SK-N-SH (cell line): ENCODE measurements at regions not wholly inside any gene's neighbourhood (a gene's known extent, or its start where the extent isn't known, plus 50 kb on each side); places are given as distances from the start of the nearest gene placed in this dataset.

Experiments
- CTCF ChIA-PET: fragments of 300-600, 350-600 bp; formaldehyde crosslinking; extraction: SDS; loops from one replicate; lab custom pipeline; 2021; lab: Yijun Ruan, JAX
- POLR2A ChIA-PET: fragments of 350-600 bp; sonication (Branson Sonifier 250); formaldehyde crosslinking; extraction: SDS; loops from one replicate; lab custom pipeline; 2020; ENCODE audit warnings: antibody characterized with exemption, inconsistent platforms; lab: Yijun Ruan, JAX
- DNase-seq: peaks from one replicate; pipeline ENCODE4 v3.0.0; 2012
- H2AFZ ChIP-seq: fragments of 200-600 bp; sonication (generic); 2 replicates; pipeline ENCODE4 v1.8.1; 2016; ENCODE audit warnings: antibody characterized with exemption, mild to moderate bottlenecking, low read depth
- H3F3A ChIP-seq: fragments of 200-600 bp; sonication (generic); replicated peaks from 2 replicates; pipeline ENCODE3; 2016; ENCODE audit warnings: antibody characterized with exemption, mild to moderate bottlenecking; ENCODE audit not compliant: insufficient read depth
- H3K27ac ChIP-seq, 2 experiments: fragments of 200-500 bp in 1 of 2; fragments of 200-600 bp in 1 of 2; sonication (Bioruptor generic) in 1 of 2; sonication (generic), shearing (Covaris generic) in 1 of 2; 2 replicates each; pipeline versions ENCODE4 v1.5.1 to v1.6.1; 2014 to 2016; ENCODE audit warnings: low read depth in 2 of 2, inconsistent platforms in 1 of 2, low read length in 1 of 2, mild to moderate bottlenecking in 1 of 2, mixed read lengths in 1 of 2
- H3K27me3 ChIP-seq: fragments of 200-600 bp; sonication (generic), shearing (Covaris generic); 2 replicates; pipeline ENCODE4 v1.6.1; 2016; ENCODE audit warnings: mixed run types; ENCODE audit not compliant: insufficient read depth
- H3K36me3 ChIP-seq, 2 experiments: fragments of 200-500 bp in 1 of 2; fragments of 200-600 bp in 1 of 2; sonication (Bioruptor generic) in 1 of 2; sonication (generic) in 1 of 2; replicated peaks in 1 of 2; 2 replicates each; pipeline versions ENCODE3 to v1.5.1; 2014 to 2016; ENCODE audit warnings: low read length in 1 of 2, mild to moderate bottlenecking in 1 of 2; ENCODE audit not compliant: insufficient read depth in 2 of 2, control insufficient read depth in 1 of 2
- H3K4me1 ChIP-seq, 2 experiments: fragments of 200-500 bp in 1 of 2; fragments of 200-600 bp in 1 of 2; sonication (Bioruptor generic) in 1 of 2; sonication (generic), shearing (Covaris generic) in 1 of 2; 2 replicates each; pipeline versions ENCODE4 v1.5.1 to v1.6.1; 2014 to 2016; ENCODE audit warnings: low read depth in 1 of 2, low read length in 1 of 2, mixed run types in 1 of 2; ENCODE audit not compliant: insufficient read depth in 2 of 2, control insufficient read depth in 1 of 2
- H3K4me2 ChIP-seq: fragments of 200-600 bp; sonication (generic), shearing (Covaris generic); 2 replicates; pipeline ENCODE4 v1.6.1; 2017; ENCODE audit warnings: mixed run types
- H3K4me3 ChIP-seq, 2 experiments: fragments of 200-500 bp in 1 of 2; fragments of 200-600 bp in 1 of 2; sonication (Bioruptor generic) in 1 of 2; sonication (generic), shearing (Covaris generic) in 1 of 2; 2 replicates each; pipeline versions ENCODE4 v1.5.1 to v1.8.1; 2014 to 2016; ENCODE audit warnings: low read depth in 2 of 2, inconsistent platforms in 1 of 2, low read length in 1 of 2, mild to moderate bottlenecking in 1 of 2, mixed read lengths in 1 of 2, moderate library complexity in 1 of 2
- H3K79me2 ChIP-seq: fragments of 200-600 bp; sonication (generic); 2 replicates; pipeline ENCODE4 v1.8.1; 2017; ENCODE audit warnings: mild to moderate bottlenecking; ENCODE audit not compliant: insufficient read depth
- H3K9ac ChIP-seq: fragments of 200-600 bp; sonication (generic); 2 replicates; pipeline ENCODE4 v1.6.1; 2017; ENCODE audit warnings: mixed run types
- H3K9me2 ChIP-seq: fragments of 200-600 bp; sonication (generic); 2 replicates; pipeline ENCODE4 v1.6.1; 2017; ENCODE audit warnings: mixed run types
- H3K9me3 ChIP-seq: fragments of 200-600 bp; sonication (generic); 2 replicates; pipeline ENCODE4 v1.6.1; 2017; ENCODE audit warnings: mixed run types, mild to moderate bottlenecking, moderate library complexity
- H4K20me1 ChIP-seq: fragments of 200-600 bp; sonication (generic); 2 replicates; pipeline ENCODE4 v1.6.1; 2017; ENCODE audit warnings: mild to moderate bottlenecking, mixed run types; ENCODE audit not compliant: insufficient read depth
- CTCF ChIP-seq: fragments of 200-600 bp; sonication (generic); IDR thresholded peaks from 2 replicates; pipeline ENCODE4 v1.6.1; 2017; ENCODE audit warnings: antibody characterized with exemption, mild to moderate bottlenecking, moderate library complexity
- EP300 ChIP-seq, 2 experiments: IDR thresholded peaks; 2 replicates each; pipeline versions ENCODE4 v1.4.0 to v1.6.1; 2012; ENCODE audit warnings: borderline replicate concordance in 1 of 2, low read depth in 1 of 2, low read length in 1 of 2
- FOSL2 ChIP-seq: IDR thresholded peaks from 2 replicates; pipeline ENCODE4 v1.4.0; 2012; ENCODE audit warnings: low read depth, mild to moderate bottlenecking, moderate library complexity, borderline replicate concordance
- FOXM1 ChIP-seq: IDR thresholded peaks from 2 replicates; pipeline ENCODE4 v1.4.0; 2012; ENCODE audit warnings: low read depth, mild to moderate bottlenecking
- GATA2 ChIP-seq: sonication (generic); formaldehyde crosslinking; IDR thresholded peaks from 2 replicates; pipeline ENCODE4 v1.5.0; 2020; ENCODE audit warnings: mild to moderate bottlenecking, missing genetic modification reagents
- MAX ChIP-seq: IDR thresholded peaks from 2 replicates; pipeline ENCODE4 v1.4.0; 2012; ENCODE audit warnings: low read depth
- PBX3 ChIP-seq: IDR thresholded peaks from 2 replicates; pipeline ENCODE4; 2012
- POLR2AphosphoS5 ChIP-seq: IDR thresholded peaks from 2 replicates; pipeline ENCODE4 v1.6.1; 2012; ENCODE audit warnings: low read depth, low read length
- RAD21 ChIP-seq: IDR thresholded peaks from 2 replicates; pipeline ENCODE4 v1.6.1; 2012; ENCODE audit warnings: mild to moderate bottlenecking, low read length
- REST ChIP-seq: IDR thresholded peaks from 2 replicates; pipeline ENCODE4 v1.6.1; 2012; ENCODE audit warnings: mild to moderate bottlenecking, low read depth, low read length, moderate library complexity
- SIN3A ChIP-seq: IDR thresholded peaks from 2 replicates; pipeline ENCODE4 v1.6.1; 2012; ENCODE audit warnings: low read depth, mild to moderate bottlenecking, low read length, moderate library complexity, borderline replicate concordance
- SMC3 ChIP-seq: IDR thresholded peaks from 2 replicates; pipeline ENCODE4 v1.6.1; 2012; ENCODE audit warnings: low read depth, low read length, improper control_type of control experiment
- TAF1 ChIP-seq: IDR thresholded peaks from 2 replicates; pipeline ENCODE4 v1.6.1; 2012; ENCODE audit warnings: low read depth, mild to moderate bottlenecking, low read length, moderate library complexity, borderline replicate concordance
- TCF12 ChIP-seq: IDR thresholded peaks from 2 replicates; pipeline ENCODE4 v1.4.0; 2012
- TEAD4 ChIP-seq: IDR thresholded peaks from 2 replicates; pipeline ENCODE4 v1.4.0; 2012; ENCODE audit warnings: mild to moderate bottlenecking, borderline replicate concordance; ENCODE audit not compliant: insufficient read depth
- USF2 ChIP-seq: fragments of 150-350 bp; IDR thresholded peaks from 2 replicates; pipeline ENCODE4 v1.6.1; 2017; ENCODE audit warnings: antibody characterized with exemption, low read length, low read depth, borderline replicate concordance
- YY1 ChIP-seq: IDR thresholded peaks from 2 replicates; pipeline ENCODE4 v1.4.0; 2012; ENCODE audit warnings: low read depth, mild to moderate bottlenecking
- ZBTB33 ChIP-seq: IDR thresholded peaks from 2 replicates; pipeline ENCODE4 v1.4.0; 2012; ENCODE audit warnings: low read depth, borderline replicate concordance
- WGBS: methylation state at CpG from one replicate; pipeline ENCODE4 v1.1.6; 2017; ENCODE audit warnings: low lambda C conversion rate; 5-methylcytosine and 5-hydroxymethylcytosine counted together

GRCh38 chr10:4355350-4355749 lies 470.7 kb upstream of the AKR1E2 start:
- no peak overlapping the region for H3K4me2 ChIP-seq
- WGBS = 20% methylated on average over 1 of the region's 1 CpG
- H3K27me3 ChIP-seq = no peaks in the 10 kb centered on the region
- H3K9me2 ChIP-seq = no peaks in the 10 kb centered on the region
- no peak for DNase-seq
- H3K36me3 ChIP-seq = no peaks in the 10 kb centered on the region
- peaks cover 17% of the 10 kb centered on the region for H3F3A ChIP-seq
- no peak overlapping the region for H2AFZ ChIP-seq
- H3K27ac ChIP-seq = peak overlapping the region in 1 of 2 experiments; percentile 82; a peak in 2 of 4 replicates
- H4K20me1 ChIP-seq = no peaks in the 10 kb centered on the region
- TF ChIP-seq FOSL2 (no peak), FOXM1 (no peak), RAD21 (no peak), TCF12 (peak; percentile 21; the same call in 1 of the 2 replicates), GATA2 (CRISPR knock-in tag) (no peak)
- H3K79me2 ChIP-seq = no peaks in the 10 kb centered on the region
- no peak overlapping the region for H3K9ac ChIP-seq
- peaks cover 14 to 17% of the 10 kb centered on the region in 2 experiments; a peak in 3 of 4 replicates for H3K4me1 ChIP-seq
- no peak overlapping the region for H3K4me3 ChIP-seq
- POLR2A ChIA-PET = no interaction called here
- H3K9me3 ChIP-seq = no peaks in the 10 kb centered on the region
- CTCF ChIA-PET = no interaction called here

- CTCF ChIA-PET = interaction anchor here (1.2 to 1.3 kb wide), 2 partner anchors 12 kb away, joined by 3 read pairs; no protein-coding TSS in a partner anchor
- Histone ChIP-seq H4K20me1 (no peaks in the 10 kb centered on the region), H2AFZ (no peak overlapping the region), H3K36me3 (no peaks in the 10 kb centered on the region), H3K9me2 (no peaks in the 10 kb centered on the region), H3K79me2 (no peaks in the 10 kb centered on the region), H3K27ac (peak overlapping the region; percentile 71 to 82), H3K4me3 (no peak overlapping the region), H3K27me3 (no peaks in the 10 kb centered on the region), H3K9ac (peak overlapping the region; percentile 29; the same call in 1 of the 2 replicates), H3K4me1 (peaks cover 14 to 17% of the 10 kb centered on the region in 2 experiments; a peak in 3 of 4 replicates), H3K9me3 (no peaks in the 10 kb centered on the region), H3K4me2 (peak overlapping the region; percentile 9; the same call in 1 of the 2 replicates), H3F3A (peaks cover 17% of the 10 kb centered on the region)
- no peak for DNase-seq
- WGBS = 56% methylated on average over 7 of the region's 7 CpGs
- POLR2A ChIA-PET = no interaction called here
- TF ChIP-seq FOXM1 = no peak
- TF ChIP-seq ZBTB33 = no peak
- TF ChIP-seq PBX3 = no peak
- TF ChIP-seq REST = no peak
- TF ChIP-seq TEAD4 = no peak
- TF ChIP-seq EP300 (IDR thresholded peaks at IDR 0.05; ENCODE audit: borderline replicate concordance in 1 of 2, low read depth in 1 of 2, low read length in 1 of 2) = no peak
- no peak for TF ChIP-seq MAX
- no peak for TF ChIP-seq SIN3A
- TF ChIP-seq CTCF = no peak
- TF ChIP-seq POLR2AphosphoS5 = no peak
- no peak for TF ChIP-seq SMC3
- TF ChIP-seq TAF1 = no peak
- no peak for TF ChIP-seq YY1
- no peak for TF ChIP-seq USF2
- TF ChIP-seq TCF12 = no peak
Measured at GRCh38 chr10:4354382-4354812, 471.6 kb upstream of the AKR1E2 start.
